Skeletal muscle cell (primary cell): ENCODE measurements at regions not wholly inside any gene's neighbourhood (a gene's known extent, or its start where the extent isn't known, plus 50 kb on each side); places are given as distances from the start of the nearest gene placed in this dataset.
"Not testable (repeated sequence)": the region's sequence is repeated elsewhere in the genome, so short reads cannot be mapped to it uniquely, and the experiment has no call there.

Source experiments
- DNase-seq: peaks from one replicate; pipeline ENCODE4 v3.0.0-alpha.2; 2010; ENCODE audit warnings: low read depth
- H3K4me3 ChIP-seq: 2 replicates; pipeline ENCODE4 v1.5.1; 2011; ENCODE audit warnings: low read depth, mild to moderate bottlenecking, control low read depth, low read length, moderate library complexity

DNA sequence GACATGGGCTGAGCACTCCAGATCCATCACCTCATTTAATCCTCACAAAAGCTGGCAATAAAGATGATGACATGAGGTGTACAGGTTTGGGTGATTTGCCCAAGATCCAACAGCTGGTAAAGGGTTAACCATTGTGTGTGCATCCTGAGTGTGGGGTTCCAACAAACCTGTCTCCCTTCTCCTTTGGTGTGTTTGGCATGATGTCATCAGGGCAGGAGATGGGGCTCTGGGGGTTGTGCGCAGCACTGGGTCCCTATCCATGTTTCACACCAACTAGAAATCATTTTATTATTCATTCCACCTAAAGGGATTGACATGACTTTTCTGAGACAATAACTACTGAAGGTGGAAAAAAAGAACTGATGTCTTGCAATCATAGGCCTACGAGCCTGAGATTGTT is 452.5 kb downstream of the SIPA1L2 start:
- H3K4me3 ChIP-seq, result no peak overlapping the region
- no peak for DNase-seq

DNA sequence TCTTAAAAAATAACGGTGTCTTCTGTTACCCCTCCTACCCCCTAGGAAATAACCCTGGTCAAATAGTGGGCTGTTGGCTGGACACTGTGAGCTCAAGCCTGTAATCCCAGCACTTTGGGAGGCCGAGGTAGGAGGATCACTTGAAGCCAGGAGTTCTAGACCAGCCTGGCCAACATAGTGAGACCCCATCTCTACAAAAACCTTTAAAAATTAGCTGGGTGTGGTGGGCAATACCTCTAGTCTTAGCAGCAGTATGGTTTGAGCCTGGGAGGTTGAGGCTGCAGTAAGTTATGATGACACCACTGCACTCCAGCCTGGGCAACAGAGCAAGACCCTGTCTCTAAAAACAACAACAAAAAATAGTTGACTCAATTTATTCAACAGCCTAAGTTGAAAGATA is 453.7 kb downstream of the SIPA1L2 start:
- no peak for DNase-seq
- no peak overlapping the region for H3K4me3 ChIP-seq

DNA sequence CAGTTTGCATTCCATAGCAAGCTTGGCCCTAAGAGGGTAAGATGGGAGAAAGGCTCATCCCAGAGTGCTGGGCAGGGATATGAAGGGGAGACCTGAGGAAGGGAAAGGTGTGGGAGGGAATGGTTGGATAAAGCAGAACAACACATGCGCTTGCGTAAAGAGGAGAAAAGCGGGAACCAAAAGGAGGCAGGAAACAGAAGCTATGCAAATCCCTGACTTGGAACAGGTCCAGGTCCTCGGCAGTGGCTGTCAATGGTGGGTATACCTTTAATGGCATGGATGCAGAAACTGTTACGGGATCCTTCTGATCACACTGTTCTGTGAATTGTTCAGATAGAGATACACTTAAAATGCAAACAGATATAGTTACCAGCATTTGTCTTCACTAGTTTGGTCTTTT is 455.6 kb downstream of the SIPA1L2 start:
- DNase-seq, result no peak
- no peak overlapping the region for H3K4me3 ChIP-seq

DNA sequence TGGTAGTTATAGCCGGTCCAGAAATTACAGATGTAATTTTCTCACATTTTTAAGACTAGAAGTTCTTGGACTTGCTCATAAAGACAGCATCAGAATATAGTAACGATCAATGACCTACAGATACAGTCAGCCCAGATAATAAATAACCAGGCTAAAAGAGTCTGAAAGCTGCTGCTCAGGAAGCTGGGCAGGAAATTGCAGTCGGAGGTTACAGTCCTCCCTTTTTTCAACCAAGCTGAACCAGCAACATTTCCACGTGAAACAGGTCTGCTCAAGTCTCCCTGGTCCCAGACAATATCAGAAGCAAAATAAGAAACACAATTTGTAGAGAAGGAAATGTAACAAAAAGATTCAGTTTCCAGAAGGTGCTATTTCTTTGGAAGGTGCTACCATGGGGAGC is 457.4 kb downstream of the SIPA1L2 start:
- H3K4me3 ChIP-seq, result no peak overlapping the region
- no peak for DNase-seq

DNA sequence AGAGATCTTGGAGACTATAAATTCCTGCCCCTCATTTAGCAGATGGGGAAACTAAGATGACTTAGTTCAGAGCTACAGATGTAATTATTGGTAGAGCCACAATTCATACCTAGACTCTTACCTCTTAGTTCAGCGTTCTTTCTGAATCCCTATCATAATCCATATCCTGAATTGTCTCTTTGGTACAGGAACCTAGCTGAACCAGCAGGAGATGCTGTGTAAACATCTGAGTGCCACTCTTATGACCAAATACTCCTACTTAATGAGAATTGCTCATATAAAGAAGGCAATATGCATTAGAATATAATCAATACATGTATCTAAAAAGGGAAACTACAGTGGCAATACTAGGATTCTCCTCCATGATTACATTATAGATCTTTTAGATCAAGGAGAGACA is 459.0 kb downstream of the SIPA1L2 start:
- DNase-seq, result no peak
- H3K4me3 ChIP-seq, result no peak overlapping the region

DNA sequence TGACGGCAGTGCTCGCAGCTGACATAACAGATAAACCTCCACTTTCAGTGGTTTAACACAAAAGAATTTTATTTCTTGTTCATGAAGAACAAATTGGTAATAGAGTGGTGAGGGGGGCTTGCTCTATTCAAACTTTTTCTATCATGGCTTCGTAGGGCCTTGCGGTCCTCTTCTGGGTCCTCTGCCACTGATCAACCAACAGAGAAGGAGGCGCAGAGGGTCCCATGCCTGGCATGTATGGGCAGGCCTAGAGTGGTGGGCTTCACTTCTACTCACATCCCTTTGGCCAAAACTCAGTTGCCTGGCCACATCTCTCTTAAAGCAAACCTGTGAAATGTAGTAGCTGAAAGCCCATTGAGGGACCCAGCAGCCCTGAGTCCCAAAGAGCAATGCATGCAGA is 460.5 kb downstream of the SIPA1L2 start:
- DNase-seq, result no peak
- H3K4me3 ChIP-seq, result no peak overlapping the region

DNA sequence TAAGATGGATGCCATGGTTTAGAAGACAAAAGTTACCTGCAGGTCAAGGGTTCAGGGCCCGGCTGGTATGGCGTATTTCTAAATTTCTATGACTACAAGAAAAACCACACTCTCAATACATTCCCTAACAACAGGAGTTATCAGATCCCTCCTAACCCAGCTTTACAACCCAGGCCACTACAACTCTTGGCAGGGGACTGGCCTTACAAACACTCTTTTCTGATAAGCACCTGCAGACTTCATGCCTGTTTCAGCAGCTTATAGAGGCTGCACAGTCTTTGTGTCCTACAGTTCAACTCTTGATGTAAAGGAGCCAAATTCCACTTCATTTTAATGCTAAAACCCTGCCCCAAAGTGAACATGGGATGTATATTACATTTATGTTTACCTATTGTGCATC is 461.4 kb downstream of the SIPA1L2 start:
- no peak for DNase-seq
- H3K4me3 ChIP-seq, result no peak overlapping the region

DNA sequence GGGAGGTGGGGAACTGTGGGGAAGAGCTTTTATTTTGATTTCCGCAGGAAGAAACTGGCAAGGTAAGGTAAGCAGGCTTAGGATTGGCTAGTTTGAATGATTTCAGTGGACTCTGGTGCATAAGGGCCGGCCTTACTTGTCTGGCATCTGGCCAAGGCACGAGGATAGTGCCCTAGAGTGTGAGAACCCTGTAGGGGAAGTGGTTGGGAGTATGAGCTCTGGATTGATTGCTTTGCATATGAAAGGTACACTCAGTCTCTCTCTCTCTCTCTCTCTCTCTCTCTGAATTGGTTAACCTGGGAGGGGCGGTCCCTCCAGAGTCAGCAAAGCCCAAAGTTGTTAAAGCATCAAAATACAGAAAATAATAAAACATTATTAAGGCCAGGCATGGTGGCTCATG is 463.0 kb downstream of the SIPA1L2 start:
- no peak for DNase-seq
- H3K4me3 ChIP-seq, result no peak overlapping the region

DNA sequence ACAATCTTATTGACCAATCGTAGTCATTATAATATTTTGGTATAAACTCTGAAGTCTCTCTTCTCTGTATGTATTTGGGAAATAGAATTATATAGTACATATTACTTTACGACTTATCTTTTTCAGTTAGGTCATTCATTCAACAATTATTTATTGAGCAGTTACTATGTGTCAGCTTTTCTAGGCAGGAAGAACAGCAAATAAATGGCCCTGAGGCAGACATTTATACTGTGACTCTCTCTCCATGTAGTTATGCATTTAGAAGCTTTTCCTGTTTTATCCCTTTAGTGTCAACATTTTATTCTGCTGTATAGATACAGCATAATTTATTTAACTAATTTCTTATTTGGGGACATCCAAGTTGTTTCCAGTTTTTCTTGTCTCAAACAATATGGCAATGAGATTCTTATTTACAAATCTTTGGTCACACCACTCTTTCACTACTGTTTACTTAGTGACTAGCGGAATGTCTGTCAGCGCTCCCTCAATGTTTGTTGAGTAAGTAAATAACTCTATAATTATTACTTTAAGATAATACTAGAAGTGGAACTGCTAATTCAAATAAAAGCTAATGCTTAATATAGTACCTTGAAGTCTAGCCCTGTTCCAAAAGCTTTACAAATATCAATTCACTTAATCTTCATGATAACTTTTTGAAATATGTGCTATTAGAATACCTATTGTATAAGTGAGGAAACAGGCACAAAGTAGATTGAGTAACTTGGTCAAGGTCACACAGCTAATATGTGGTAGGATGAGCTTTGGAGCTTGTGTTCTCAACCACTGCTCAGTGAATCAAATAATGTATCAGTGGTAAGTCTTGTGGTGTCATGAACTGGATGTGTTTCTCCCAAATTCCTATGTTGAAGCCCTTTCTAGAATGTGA is 465.6 kb downstream of the SIPA1L2 start:
- DNase-seq, result no peak
- no peak overlapping the region for H3K4me3 ChIP-seq

DNA sequence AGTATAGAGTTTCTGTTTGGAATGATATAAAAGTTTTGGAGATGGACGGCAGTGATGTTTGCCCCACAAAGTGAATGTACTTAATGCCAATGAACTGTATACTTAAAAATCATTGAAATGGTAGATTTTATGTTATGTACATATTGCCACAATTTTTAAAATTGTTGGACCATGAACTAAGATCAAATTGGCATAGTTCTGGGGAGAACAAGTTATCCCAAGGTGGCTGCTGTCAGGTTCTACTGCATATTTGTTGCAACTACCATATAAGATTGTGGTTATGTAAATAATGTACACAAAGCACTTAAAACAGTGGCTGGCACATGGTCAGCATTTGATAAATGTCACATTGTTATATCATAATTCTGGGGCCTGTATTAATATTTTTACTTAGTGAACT is 466.4 kb downstream of the SIPA1L2 start:
- DNase-seq, result no peak
- H3K4me3 ChIP-seq, result no peak overlapping the region

DNA sequence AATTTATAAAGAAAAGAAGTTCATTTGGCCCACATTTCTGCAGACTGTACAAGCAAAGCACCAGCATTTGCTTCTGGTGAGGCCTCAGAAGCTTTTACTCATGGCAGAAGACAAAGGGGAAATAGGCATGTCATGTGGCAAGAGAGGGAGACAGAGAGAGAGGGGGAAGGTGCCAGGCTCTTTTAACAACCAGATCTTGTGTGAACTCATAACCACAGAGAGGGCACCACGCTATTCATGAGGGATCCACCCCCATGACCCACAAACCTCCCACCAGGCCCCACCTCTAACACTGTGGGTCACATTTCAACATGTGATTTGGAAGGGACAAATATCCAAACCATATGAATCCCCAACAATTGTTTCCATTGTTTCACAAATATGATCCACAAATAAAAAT is 467.9 kb downstream of the SIPA1L2 start:
- no peak overlapping the region for H3K4me3 ChIP-seq
- no peak for DNase-seq

DNA sequence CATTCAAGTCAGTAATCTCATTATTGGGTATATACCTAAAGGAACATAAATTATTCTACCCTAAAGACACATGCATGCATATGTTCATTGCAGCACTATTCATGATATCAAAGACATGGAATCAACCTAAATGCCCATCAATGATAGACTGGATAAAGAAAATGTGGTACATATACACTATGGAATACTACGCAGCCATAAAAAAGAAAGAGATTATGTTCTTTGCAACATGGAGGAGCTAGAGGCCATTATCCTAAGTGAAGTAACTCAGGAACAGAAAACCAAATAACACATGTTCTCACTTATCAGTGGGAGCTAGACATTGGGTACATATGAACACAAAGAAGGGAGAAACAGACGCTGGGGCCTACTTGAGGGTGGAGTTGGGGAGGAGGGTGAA is 471.4 kb downstream of the SIPA1L2 start:
- DNase-seq, result not testable (repeated sequence)

DNA sequence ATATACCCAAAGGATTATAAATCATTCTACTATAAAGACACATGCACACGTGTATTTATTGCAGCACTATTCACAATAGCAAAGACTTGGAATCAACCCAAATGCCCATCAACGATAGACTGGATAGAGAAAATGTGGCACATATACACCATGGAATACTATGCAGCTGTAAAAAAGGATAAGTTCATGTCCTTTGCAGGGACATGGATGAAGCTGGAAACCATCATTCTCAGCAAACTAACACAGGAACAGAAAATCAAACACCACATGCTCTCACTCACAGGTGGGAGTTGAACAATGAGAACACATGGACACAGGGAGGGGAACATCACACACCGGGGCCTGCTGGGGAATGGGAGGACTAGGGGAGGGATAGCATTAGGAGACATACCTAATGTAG is 473.9 kb downstream of the SIPA1L2 start:
- DNase-seq, H3K4me3 ChIP-seq: not testable (repeated sequence)

More for the DNA sequence above, 471.4 kb downstream of the SIPA1L2 start:
- H3K4me3 ChIP-seq, result not testable (repeated sequence)

DNA sequence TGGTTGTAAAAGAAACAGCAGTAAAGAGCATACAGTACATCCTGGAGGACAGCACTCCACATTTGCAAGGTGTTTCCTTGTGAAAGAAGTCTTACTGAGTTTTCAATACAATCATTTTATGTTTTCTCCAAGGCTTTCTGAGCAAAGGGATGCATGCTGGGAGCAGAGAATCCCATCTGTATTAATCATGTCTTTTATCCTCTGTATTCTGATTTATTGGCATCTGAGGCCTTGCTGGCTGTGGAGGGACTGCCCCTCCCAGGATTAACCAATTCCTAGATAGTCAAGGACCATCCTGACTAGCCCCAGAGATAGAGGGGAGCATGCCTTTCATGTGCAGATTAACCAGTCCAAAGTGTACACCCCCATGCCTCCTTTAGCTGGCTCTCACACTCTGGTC is 476.3 kb downstream of the SIPA1L2 start:
- H3K4me3 ChIP-seq, result no peak overlapping the region
- DNase-seq, result no peak

DNA sequence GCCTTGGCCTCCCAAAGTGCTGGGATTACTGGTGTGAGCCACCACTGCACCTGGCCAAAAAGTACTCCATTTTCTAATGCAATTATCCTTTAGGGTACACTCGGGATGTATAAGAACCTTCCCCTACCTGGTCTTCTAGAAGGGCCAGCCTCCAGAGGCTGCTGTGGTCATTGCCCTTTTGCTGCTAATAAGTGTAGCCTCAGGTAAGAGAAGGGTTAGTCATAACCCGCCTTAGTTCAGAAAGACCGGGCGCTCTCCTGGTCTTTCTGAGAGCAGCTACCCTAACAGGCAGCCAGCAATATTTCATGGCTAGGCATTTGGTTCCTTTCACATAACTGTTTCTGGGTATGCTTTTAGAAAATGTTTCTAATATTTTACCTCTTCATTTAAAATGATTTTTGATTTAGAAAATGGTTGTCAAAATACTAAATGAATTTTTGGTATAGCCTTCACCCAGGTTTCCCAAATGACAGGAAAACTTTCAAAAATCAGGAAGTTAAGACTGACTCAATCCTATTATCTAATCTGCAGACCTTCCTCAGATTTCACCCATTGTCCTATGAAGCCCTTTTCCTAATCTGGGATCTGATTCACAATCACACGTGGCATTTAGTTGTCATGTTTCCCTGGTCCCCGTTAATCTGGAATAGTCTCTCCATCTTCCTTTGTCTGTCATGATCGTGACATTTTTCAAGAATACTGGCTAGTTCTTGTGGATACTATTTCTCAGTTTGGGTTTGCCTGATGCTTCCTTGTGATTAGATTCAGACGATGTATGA is 479.0 kb downstream of the SIPA1L2 start:
- DNase-seq, result no peak
- H3K4me3 ChIP-seq, result no peak overlapping the region

DNA sequence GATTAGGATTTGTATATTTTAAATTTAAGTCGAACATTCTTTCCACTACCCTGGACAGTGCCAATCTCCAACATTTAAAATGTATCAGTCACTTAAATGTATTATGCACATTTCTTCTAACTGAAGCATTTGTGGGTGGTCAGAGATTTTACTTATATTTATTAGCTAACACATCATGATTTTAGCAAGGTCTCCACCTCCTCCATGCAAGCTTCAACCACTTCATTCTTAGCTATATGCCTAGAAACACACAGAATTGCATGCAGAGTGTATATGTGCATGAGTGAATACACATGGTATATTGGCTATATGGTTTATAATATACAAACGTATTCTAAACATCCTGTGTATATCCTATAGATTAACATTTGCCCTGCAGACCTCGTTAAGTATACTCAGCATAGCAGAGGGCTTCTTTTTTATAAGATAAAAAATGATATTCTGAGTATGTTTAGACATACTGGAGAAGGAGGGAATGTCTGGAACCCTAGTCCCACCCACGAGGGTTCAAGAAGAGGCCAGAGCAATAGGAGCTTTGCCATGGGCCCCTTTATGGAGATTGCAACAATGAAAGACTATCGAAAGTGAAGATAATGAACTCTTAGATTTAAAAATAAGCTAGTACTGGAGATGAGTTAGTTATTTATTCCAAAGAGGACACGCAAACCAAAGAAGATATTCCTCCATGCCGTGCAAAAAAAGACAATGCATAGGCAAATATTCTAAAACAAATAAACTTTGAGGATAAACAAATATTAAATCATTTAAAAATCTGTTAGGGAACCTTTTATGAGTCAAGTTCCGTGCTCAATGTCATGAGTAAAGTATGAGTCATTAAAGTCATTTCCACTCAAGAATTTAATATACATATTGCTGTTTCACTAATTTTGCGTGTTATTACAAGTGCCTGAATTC is 480.4 kb downstream of the SIPA1L2 start:
- DNase-seq, result no peak
- no peak overlapping the region for H3K4me3 ChIP-seq

DNA sequence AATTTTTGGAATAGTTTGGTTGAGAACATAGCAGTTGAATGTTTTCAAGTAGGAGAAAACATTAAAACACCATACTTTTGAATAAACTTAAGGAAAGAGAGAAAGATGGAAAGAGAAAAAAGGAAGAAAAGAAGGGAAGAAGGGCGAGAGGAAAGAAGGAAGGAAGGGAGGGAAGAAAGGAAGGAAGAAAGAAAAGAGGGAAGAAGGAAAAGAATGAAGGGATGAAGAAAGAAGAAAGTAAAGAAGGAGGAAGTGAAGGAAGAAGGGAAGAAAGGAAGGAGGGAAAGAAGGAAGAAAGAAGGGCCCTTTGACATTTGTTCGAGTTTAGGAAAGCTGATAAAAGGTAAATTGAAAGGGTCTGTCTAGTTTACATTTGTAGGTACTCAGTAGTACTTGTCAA is 482.7 kb downstream of the SIPA1L2 start:
- H3K4me3 ChIP-seq, result no peak overlapping the region
- DNase-seq, result no peak

DNA sequence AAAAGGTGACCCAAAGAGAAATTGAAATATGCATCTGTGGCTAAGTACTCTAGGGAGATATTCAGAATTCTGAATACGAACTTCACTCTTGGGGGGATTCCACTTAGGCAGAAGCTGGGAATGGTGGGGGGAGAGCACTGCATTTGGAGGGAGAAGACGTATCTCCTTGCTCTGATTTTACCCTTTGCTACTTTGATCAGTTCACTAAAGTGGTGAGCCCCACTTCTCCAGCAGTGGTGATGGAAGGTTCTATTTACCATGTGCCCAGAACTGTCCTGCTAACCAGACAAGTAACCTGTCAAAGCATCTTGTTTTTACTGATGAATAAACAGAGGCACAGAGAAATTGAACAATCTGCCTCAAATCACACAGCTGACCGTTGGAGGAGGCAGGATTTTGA is 483.4 kb downstream of the SIPA1L2 start:
- no peak overlapping the region for H3K4me3 ChIP-seq
- no peak for DNase-seq

DNA sequence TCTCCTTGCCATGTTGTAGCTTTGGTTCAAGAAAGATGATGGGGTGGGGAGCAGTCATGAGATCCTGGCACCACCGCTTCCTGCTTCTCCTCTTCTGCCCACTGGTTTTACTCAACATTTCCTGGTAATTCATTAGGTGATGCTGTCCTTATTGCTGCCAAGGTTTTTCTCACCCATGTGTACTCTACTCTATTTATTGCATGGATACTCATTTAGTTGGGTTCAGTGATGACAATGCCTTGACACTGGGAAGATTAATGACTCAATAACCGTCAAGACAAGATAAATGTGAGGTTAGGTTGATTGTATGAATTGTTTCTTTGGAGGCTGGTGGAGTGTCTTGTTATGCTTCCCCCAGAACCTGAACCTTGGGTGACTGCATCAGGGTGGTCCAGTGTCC is 484.2 kb downstream of the SIPA1L2 start:
- no peak overlapping the region for H3K4me3 ChIP-seq
- no peak for DNase-seq

DNA sequence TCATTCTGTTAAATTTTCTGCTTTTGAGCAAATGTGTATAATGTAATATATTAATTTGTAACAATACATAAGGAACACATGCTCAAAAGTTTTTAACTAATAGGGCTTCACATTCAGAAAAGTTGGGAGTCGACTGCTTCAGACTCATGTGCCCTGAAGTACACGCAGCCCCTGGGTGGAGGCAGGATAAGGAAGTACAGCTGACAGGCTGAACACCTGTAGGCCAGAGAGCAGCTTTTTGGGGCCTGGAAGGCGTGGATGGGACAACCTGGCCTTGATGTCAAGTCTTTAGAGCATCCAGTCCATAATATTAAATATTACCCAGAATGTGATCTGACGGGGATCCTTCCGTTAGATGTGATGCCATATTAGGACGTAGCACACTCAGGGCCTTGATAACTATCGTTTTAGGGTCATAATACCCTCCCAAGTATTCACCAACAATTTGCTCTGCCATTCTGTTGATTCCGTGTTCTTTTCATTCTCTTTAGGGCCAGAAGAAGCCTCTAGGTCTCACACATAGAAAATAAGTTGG is 485.2 kb downstream of the SIPA1L2 start:
- H3K4me3 ChIP-seq, result no peak overlapping the region
- DNase-seq, result no peak
